Adrenal gland (tissue), 9 donors: ENCODE measurements at regions not wholly inside any gene's neighbourhood (a gene's known extent, or its start where the extent isn't known, plus 50 kb on each side); places are given as distances from the start of the nearest gene placed in this dataset.
"Not testable (repeated sequence)": the region's sequence is repeated elsewhere in the genome, so short reads cannot be mapped to it uniquely, and the experiment has no call there.

Experiments used
- DNase-seq, 7 donors: peaks; one replicate each; pipeline ENCODE4 v3.0.0-alpha.2; 2019 to 2020
- H3K27ac ChIP-seq, 5 donors: fragments of 200-600 bp; sonication (generic) in 4 of 5; 1 replicate in 3 of 5; 2 replicates in 2 of 5; pipeline versions ENCODE4 v1.5.1 to v1.8.0; 2016 to 2020; ENCODE audit warnings: mild to moderate bottlenecking in 1 of 5
- H3K27me3 ChIP-seq: fragments of 200-600 bp; 2 replicates; pipeline ENCODE4 v1.8.0; 2021
- H3K36me3 ChIP-seq, 2 donors: fragments of 200-600 bp; replicated peaks in 1 of 2; 1 replicate in 1 of 2; 2 replicates in 1 of 2; pipeline versions ENCODE4 v1.5.1 to v1.8.0; 2018 to 2022
- H3K4me1 ChIP-seq, 2 donors: fragments of 200-600 bp; replicated peaks in 1 of 2; 1 replicate in 1 of 2; 2 replicates in 1 of 2; pipeline versions ENCODE4 v1.5.1 to v1.8.0; 2018 to 2021
- H3K4me3 ChIP-seq, 4 donors: fragments of 200-600 bp; sonication (generic) in 3 of 4; one replicate each; pipeline ENCODE4 v1.5.1; 2016 to 2018
- H3K9me3 ChIP-seq, 3 donors: fragments of 200-600 bp; sonication (generic) in 1 of 3; replicated peaks in 1 of 3; 1 replicate in 2 of 3; 2 replicates in 1 of 3; pipeline versions ENCODE4 v1.5.1 to v1.8.0; 2016 to 2021
- POLR2A ChIP-seq, 2 donors: fragments of 450-650 bp; IDR thresholded peaks; one replicate each; pipeline ENCODE4 v1.6.1; 2017; ENCODE audit warnings: antibody characterized with exemption in 2 of 2, mild to moderate bottlenecking in 2 of 2, moderate library complexity in 1 of 2
- WGBS, 4 donors: extraction: QIAGEN DNeasy Blood & Tissue Kit in 2 of 4; methylation state at CpG; one replicate each; pipeline versions ENCODE4 v1.1.5 to v1.1.7; 2013 to 2017; 5-methylcytosine and 5-hydroxymethylcytosine counted together
- intact Hi-C, 2 donors: fragments of 100-400 bp; cut with DNase I; formaldehyde crosslinking; loops; one replicate each; pipeline versions ENCODE4 v1.14.1 to v1.15.0; 2022 to 2023
- TF ChIP-seq, protein P1 (sequence below), 6 experiments: fragments of 450-650 bp in 4 of 6; fragments of 200-600 bp in 2 of 6; sonication (generic) in 1 of 6; IDR thresholded peaks; 1 replicate in 5 of 6; 2 replicates in 1 of 6; pipeline versions ENCODE4 v1.5.1 to v1.8.0; 2016 to 2021; ENCODE audit warnings: antibody characterized with exemption in 6 of 6, mild to moderate bottlenecking in 2 of 6, moderate library complexity in 1 of 6
- donor health status: healthy with polysubstance abuse.
- donor health status: Bipolar disorder and iron deficiency.
- donor health status: DM: yes; HTN: yes; CAD: no.
- donor health status: DM: no; HTN: no; CAD: no.
- donor health status: DM: no; HTN: no; CAD: no.

DNA sequence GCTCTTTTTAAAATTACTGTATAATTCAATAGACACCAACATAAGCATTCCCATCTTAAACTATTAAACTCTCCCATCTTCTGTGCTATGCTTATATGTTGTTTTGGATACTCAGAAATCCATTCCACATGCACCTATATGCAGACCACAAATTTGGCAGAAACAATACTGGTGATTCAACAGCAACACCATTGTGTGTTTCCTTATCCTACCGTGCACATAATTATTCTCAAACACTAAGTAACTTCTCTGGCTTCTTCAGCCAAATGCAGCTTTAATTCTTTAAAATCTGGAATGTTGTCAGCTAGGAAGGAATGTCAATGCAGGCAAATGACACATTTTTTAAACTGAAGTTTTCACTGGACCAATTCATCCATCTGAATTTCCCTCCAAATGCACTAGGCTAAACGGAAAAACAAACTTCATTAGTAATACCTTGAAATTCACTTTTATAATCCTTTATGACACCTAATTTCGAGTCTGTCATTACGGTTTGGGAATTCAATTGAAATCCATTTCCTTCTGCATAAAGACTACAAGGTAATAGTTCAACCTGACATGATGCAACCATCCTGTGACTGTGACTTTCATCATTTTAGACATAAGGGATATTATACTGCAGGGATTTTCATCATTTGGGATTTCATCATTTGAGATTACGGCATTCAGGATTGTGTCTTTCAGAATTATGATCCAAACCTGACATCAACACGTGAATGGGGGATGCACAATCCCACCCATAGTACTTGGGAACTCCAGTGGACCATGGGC, 308.5 kb downstream of the LTN1 start:
- H3K27ac ChIP-seq, result no peak overlapping the region
- no peaks in the 10 kb centered on the region for H3K36me3 ChIP-seq
- H3K4me3 ChIP-seq, result no peak overlapping the region
- H3K9me3 ChIP-seq, result no peaks in the 10 kb centered on the region
- DNase-seq, result no peak
- no peaks in the 10 kb centered on the region for H3K27me3 ChIP-seq
- no peaks in the 10 kb centered on the region for H3K4me1 ChIP-seq
- intact Hi-C loops, result no loop called here
- 66 to 76% (median 72%) methylated on average over 6 of the region's 6 CpGs for WGBS, 4 donors
- TF ChIP-seq, protein P1, sequence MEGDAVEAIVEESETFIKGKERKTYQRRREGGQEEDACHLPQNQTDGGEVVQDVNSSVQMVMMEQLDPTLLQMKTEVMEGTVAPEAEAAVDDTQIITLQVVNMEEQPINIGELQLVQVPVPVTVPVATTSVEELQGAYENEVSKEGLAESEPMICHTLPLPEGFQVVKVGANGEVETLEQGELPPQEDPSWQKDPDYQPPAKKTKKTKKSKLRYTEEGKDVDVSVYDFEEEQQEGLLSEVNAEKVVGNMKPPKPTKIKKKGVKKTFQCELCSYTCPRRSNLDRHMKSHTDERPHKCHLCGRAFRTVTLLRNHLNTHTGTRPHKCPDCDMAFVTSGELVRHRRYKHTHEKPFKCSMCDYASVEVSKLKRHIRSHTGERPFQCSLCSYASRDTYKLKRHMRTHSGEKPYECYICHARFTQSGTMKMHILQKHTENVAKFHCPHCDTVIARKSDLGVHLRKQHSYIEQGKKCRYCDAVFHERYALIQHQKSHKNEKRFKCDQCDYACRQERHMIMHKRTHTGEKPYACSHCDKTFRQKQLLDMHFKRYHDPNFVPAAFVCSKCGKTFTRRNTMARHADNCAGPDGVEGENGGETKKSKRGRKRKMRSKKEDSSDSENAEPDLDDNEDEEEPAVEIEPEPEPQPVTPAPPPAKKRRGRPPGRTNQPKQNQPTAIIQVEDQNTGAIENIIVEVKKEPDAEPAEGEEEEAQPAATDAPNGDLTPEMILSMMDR (IDR thresholded peaks at IDR 0.05), result no peak
- no peak for TF ChIP-seq POLR2A (IDR thresholded peaks at IDR 0.05)

DNA sequence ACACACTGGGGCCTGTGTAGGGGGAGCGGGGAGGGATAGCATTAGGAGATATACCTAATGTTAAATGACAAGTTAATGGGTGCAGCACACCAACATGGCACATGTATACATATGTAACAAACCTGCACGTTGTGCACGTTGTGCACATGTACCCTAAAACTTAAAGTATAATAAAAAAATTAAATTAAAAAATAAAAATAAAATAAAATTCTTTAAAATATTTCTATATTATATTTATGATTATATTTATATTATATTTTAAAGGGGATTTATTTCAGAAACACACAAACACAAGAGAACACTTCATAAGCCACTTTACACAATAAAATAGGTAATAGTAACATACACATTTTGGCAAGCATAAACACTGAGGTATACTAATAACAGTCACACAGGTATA, 309.8 kb downstream of the LTN1 start:
- 93 to 96% (median 94%) methylated on average over 3 of the region's 3 CpGs for WGBS, 4 donors
- H3K36me3 ChIP-seq, intact Hi-C loops, H3K27ac ChIP-seq, H3K27me3 ChIP-seq, H3K4me1 ChIP-seq, H3K9me3 ChIP-seq, DNase-seq, H3K4me3 ChIP-seq: not testable (repeated sequence)

DNA sequence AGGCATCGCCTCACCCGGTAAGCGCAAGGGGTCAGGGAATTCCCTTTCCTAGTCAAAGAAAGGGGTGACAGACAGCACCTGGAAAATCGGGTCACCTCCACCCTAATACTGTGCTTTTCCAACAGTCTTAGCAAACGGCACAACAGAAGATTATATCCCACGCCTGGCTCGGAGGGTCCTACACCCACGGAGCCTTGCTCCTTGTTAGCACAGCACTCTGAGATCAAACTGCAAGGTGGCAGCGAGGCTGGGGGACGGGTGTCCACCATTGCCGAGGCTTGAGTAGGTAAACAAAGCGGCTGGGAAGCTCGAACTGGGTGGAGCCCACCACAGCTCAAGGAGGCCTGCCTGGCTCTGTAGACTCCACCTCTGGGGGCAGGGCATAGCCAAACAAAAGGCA, 315.6 kb downstream of the LTN1 start:
- H3K4me3 ChIP-seq, H3K36me3 ChIP-seq, intact Hi-C loops, H3K27me3 ChIP-seq, H3K9me3 ChIP-seq, H3K4me1 ChIP-seq, H3K27ac ChIP-seq, DNase-seq: not testable (repeated sequence)
- 84 to 89% (median 87%) methylated on average over 9 to 13 of the region's 13 CpGs for WGBS, 4 donors

DNA sequence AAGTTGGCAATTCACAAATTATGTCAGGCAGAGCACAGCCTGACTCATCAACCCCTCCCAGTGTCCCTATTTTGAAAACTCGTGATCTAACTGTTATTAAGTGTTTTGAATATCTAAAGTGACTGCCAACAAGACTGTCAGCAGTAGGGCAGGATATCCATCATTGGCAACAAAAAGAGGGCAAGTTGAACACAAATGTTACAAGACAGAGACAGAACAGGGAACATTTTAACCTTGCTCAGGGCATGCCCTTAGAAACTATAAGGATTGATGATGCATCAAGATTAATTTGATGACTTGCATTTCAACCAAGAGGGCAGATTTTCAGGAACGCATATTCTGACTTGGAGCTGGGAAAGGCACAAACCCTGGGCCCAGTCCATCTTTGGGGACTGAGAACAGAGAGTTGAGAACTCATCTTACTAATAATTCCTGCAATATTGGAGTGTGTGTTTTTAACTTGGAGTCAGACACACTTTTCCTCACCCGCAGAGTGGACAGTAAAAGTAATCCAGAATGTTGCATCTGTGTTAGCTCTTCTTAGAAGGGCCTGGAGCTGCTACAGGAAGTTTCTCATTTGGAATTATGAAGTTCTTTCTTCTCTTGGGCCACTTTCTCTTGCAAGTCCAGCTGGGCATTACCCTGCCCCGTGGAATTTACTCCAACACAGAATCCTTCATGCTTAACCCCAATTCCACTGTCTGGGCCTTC, 317.2 kb downstream of the LTN1 start:
- Histone ChIP-seq H3K27ac (no peak overlapping the region), H3K4me1 (no peaks in the 10 kb centered on the region), H3K36me3 (no peaks in the 10 kb centered on the region), H3K9me3 (no peaks in the 10 kb centered on the region), H3K4me3 (no peak overlapping the region), H3K27me3 (no peaks in the 10 kb centered on the region)
- 20 to 52% (median 41%) methylated on average over 3 to 4 of the region's 4 CpGs for WGBS, 4 donors
- intact Hi-C loops, result no loop called here
- no peak for DNase-seq
- no peak for TF ChIP-seq POLR2A (IDR thresholded peaks at IDR 0.05)
- TF ChIP-seq, protein P1 (IDR thresholded peaks at IDR 0.05), result no peak

DNA sequence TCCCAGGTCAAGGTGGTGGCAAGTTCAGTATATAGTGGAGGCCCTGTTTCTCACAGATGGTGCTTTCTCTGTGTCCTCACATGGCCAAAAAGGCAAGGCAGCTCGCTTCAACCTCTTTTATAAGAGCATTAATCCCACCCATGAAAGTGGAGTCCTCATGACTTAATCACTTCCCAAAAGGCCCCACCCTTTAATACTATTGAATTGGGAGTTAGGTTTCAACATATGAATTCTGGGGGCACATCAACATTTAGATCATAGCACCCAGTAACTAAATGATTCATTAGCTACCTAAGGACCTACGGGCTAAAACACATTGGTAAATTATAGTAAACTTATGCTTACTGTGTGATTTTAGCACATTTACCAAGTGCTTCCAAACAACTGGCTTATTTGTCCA, 317.9 kb downstream of the LTN1 start:
- Histone ChIP-seq H3K36me3 (no peaks in the 10 kb centered on the region), H3K27me3 (no peaks in the 10 kb centered on the region), H3K4me1 (no peaks in the 10 kb centered on the region), H3K27ac (no peak overlapping the region), H3K4me3 (no peak overlapping the region), H3K9me3 (no peaks in the 10 kb centered on the region)
- 66 to 98% (median 80%) methylated on average over 2 of the region's 2 CpGs for WGBS, 4 donors
- TF ChIP-seq, protein P1 (IDR thresholded peaks at IDR 0.05), result no peak
- no peak for TF ChIP-seq POLR2A (IDR thresholded peaks at IDR 0.05)
- intact Hi-C loops, result no loop called here
- DNase-seq, result no peak
